Hepatocyte (in vitro differentiated cells): ENCODE measurements at regions not wholly inside any gene's neighbourhood (a gene's known extent, or its start where the extent isn't known, plus 50 kb on each side); places are given as distances from the start of the nearest gene placed in this dataset.
"Not testable (repeated sequence)": the region's sequence is repeated elsewhere in the genome, so short reads cannot be mapped to it uniquely, and the experiment has no call there.

Source experiments
- CTCF ChIP-seq: fragments of 200-600 bp; sonication (generic); IDR thresholded peaks from 2 replicates; pipeline ENCODE4 v1.5.1; 2016; ENCODE audit warnings: antibody characterized with exemption, mild to moderate bottlenecking; ENCODE audit not compliant: poor library complexity
- EZH2 ChIP-seq: fragments of 200-600 bp; sonication (generic); IDR thresholded peaks from 2 replicates; pipeline ENCODE4 v1.6.1; 2016; ENCODE audit warnings: antibody characterized with exemption, mild to moderate bottlenecking, borderline replicate concordance

GRCh38 chr6:57948481-57948880 is 631.1 kb downstream of the PRIM2 start:
- not testable (repeated sequence) for TF ChIP-seq CTCF, EZH2
